ENCODE measurements at regions not wholly inside any gene's neighbourhood (a gene's known extent, or its start where the extent isn't known, plus 50 kb on each side); places are given as distances from the start of the nearest gene placed in this dataset.

- TF ChIP-seq POLR2A (IDR thresholded peaks at IDR 0.05) (no peak), CTCF (IDR thresholded peaks at IDR 0.05) (no peak), POLR2AphosphoS5 (IDR thresholded peaks at IDR 0.05) (no peak), EP300 (IDR thresholded peaks at IDR 0.05) (no peak)
Observed at GRCh38 chr3:94561094-94561493, 498.2 kb downstream of the NSUN3 start.

All from stomach (tissue), 4 donors.